ENCODE measurements at regions not wholly inside any gene's neighbourhood (a gene's known extent, or its start where the extent isn't known, plus 50 kb on each side); places are given as distances from the start of the nearest gene placed in this dataset.

DNA sequence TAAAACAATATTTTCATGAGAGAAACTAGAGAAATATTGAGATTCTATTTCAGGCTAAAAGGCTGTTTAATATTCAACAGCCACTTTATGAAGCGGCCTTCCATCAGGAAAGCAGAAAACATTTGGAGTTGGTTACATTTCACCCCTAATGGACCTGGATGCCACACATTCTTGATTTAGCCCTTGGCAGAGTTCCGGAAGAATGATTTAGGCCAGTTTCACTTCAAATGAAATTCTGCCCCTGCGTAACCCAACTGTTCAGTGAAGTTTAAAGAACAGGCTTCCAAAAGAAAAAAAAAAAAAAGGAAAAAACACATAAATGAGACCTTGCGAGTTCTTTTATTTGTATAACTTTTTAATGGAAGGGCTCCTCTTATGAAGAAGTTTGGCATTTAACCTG is 239.2 kb upstream of the AKR1E2 start:
- TF ChIP-seq THRA (IDR thresholded peaks at IDR 0.05) (no peak), SMC3 (conservative IDR thresholded peaks at IDR 0.05; ENCODE audit: insufficient read depth, low read depth, low read length) (no peak), ZNF311 (CRISPR knock-in tag; IDR thresholded peaks at IDR 0.05) (no peak), RFX1 (IDR thresholded peaks at IDR 0.05) (no peak), REST (IDR thresholded peaks at IDR 0.05; ENCODE audit: borderline replicate concordance) (no peak), REST (CRISPR knock-in tag; IDR thresholded peaks at IDR 0.05; ENCODE audit: low read depth) (no peak), OTX1 (CRISPR knock-in tag; IDR thresholded peaks at IDR 0.05) (no peak), ZSCAN29 (IDR thresholded peaks at IDR 0.05) (no peak), U2AF1 (optimal IDR thresholded peaks at IDR 0.05; ENCODE audit: low read depth, low read length) (no peak), ZNF253 (CRISPR knock-in tag; conservative IDR thresholded peaks at IDR 0.05) (no peak)

Data from K562 (cell line).